ENCODE measurements at regions not wholly inside any gene's neighbourhood (a gene's known extent, or its start where the extent isn't known, plus 50 kb on each side); places are given as distances from the start of the nearest gene placed in this dataset.
"Not testable (repeated sequence)": the region's sequence is repeated elsewhere in the genome, so short reads cannot be mapped to it uniquely, and the experiment has no call there.

GRCh38 chr1:213750231-213751063, 237.3 kb upstream of the PROX1 start:
- FAIRE-seq (no peak), DNase-seq (ENCODE audit: insufficient read length, low spot score) (no peak)

DNA sequence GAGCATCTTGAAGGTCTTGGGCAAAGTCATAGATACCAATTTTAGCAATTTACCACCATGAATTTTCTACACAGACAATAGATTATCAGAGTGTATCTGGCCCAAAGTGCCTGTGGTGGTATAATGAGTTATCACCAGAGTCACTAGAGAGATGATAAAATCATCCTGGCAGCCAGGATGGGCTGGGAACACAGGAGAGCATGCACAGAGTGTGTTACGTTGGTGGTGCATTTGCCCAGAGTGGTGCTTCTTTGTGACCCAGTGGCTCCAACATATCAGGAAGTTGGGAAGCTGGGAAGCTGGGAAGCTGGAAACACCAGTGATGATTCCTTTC, 236.7 kb upstream of the PROX1 start:
- FAIRE-seq, result no peak
- no peak for DNase-seq (ENCODE audit: insufficient read length, low spot score)

DNA sequence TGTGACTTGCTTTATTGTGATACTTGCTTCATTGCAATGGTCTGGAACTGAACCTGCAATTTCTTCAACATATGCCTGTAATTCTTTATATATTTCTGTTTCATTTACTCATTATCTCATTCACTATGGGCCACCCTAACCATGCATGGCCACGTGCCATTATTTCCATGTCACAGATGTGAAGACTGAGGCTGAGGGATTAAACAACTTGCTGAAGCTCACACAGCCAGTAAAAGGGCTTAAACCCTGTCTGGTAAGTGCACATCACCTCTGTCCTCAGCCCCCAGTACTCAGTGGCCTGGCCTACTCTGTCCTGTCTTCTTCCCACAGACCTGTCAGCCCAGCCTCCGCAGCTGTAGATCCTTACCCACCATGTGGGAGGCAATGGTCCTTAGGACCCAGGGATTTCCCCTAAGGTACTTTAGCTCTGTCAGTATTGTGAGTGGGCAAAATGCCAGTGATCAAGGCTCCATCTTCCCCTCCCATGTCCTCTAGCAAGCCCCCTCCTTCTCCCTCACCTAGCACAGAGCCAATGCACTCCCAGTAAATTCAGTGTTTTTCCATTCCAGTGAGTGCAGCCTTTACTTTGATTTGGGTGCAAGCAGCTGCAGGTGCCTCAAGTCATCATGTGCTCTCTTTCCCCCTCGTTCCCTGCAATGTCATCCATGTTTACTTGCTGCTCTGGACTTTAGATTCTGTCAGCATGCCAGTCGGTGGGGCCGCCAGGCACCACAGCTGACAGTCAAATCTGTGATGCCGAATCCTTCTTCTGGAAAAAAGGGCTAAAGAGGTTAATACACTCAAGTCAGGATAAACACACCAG, 228.2 kb upstream of the PROX1 start:
- FAIRE-seq (no peak), DNase-seq (ENCODE audit: insufficient read length, low spot score) (no peak)

DNA sequence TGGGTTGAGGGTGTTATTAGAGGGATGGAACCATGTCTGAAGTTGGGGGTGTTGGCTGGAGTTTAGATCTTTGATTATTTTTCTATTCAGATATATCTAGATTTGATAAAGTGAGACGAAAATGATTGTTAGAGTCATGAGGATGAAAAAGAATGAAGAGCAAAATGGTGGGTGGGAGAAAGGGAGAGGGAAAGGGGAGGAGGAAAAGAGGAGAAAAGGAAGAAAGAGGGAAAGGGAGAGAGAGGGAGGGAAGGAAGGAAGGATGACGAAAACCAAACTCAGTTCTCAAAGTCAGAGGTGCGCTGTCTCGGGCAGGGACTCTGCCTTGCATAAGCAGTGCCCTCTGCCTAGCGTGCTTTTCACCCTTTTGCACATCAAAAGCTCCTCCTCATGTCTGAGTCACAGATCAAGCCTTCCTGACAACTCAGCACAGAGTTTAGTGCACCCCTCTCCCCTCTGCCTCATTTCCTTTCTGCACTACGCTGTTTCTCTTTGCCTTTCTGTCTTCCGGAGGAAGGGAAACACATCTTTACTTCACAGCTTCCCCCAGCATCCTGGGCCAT, 225.8 kb upstream of the PROX1 start:
- no peak for FAIRE-seq

DNA sequence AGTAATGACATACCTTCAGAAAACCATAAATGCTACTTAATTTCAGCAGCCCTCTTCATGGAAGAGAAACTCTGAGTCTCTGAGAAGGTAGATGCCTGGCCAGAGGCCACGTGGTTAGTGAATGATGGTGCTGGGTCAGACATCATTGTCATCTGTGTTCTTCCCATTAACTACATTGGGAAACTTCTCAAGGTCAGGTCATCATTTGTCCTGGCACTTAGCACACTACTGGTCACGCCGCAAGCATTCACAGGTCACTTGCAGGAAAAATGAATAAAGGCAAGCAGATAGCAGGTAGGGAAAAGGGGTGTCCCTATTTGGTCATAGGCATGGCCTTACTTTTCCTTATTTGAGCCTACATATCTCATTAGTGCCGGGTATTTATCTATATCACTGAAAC, 220.1 kb upstream of the PROX1 start:
- DNase-seq (ENCODE audit: insufficient read length, low spot score) (no peak), FAIRE-seq (no peak)

More for the DNA sequence above, 225.8 kb upstream of the PROX1 start:
- DNase-seq (ENCODE audit: insufficient read length, low spot score), result no peak

DNA sequence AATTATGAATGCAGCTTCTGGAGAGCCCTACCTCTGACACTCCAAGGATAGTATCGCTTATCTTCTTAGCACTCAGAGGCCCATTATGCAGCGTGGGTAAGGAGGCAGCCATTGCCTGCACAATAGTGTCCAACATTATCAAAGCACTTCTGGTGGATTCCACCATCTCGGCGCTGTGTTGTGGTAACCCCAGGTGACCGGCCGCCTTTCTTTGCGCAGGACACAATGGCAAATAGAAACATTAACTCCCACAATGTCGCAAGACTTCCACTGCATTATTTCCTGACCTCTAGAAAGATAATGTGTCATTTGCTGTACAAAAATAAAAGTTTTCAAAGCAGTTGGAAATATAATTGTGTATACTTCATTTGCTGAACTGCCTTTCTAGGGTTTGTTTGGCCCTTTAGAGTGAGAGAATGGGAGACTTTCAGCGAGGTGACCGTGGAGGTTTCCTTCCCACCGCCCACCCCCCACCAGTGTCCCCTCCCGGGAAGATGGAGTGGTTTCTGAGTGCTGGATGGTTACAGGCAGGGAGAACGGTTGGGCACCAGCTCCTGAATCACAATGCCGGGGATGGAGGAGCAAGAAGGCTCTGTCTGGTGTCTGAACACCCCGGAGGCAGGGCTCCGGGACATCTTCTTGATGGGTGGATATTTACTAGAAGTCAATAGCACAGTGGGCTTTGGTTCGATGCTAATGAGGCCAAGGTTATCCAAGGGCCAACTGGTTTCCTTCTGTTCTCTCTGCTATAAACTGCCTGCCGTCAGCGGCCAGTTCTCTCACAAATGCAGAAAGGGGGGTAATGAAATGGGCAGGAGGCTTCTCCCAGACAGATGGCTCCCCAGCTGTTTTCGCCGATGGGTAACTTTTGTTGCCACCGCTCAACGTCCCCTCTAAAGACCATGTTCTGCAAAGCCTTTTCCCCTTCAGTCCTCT, 215.4 kb upstream of the PROX1 start:
- DNase-seq (ENCODE audit: insufficient read length, low spot score) (no peak), FAIRE-seq (no peak)

- no peak for FAIRE-seq
- no peak for DNase-seq (ENCODE audit: insufficient read length, low spot score)
Observed at GRCh38 chr1:213773975-213774374, 213.8 kb upstream of the PROX1 start.

DNA sequence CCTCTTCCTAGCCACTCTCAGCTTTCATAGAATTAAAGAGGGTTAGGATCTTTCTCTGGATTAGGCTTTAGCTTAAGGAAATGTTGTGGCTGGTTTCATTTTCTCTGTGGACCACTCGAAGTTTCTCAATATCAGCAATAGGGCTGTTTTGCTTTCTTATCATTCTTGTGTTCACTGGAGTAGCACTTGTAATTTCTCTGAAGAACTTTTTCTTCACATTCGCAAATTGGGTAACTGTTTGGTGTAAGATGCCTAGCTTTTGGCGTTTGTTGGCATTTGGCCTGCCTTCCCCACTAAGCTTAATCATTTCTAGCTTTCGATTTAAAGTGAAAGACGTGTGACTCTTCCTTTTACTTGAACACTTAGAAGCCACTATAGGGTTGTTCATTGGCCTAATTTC, 210.8 kb upstream of the PROX1 start:
- FAIRE-seq (no peak), DNase-seq (ENCODE audit: insufficient read length, low spot score) (no peak)

- no peak for FAIRE-seq
- no peak for DNase-seq (ENCODE audit: insufficient read length, low spot score)
Observed at GRCh38 chr1:213779228-213779627, 208.5 kb upstream of the PROX1 start.

- no peak for FAIRE-seq
- DNase-seq (ENCODE audit: insufficient read length, low spot score), result no peak
Observed at GRCh38 chr1:213782941-213783672, 204.7 kb upstream of the PROX1 start.

DNA sequence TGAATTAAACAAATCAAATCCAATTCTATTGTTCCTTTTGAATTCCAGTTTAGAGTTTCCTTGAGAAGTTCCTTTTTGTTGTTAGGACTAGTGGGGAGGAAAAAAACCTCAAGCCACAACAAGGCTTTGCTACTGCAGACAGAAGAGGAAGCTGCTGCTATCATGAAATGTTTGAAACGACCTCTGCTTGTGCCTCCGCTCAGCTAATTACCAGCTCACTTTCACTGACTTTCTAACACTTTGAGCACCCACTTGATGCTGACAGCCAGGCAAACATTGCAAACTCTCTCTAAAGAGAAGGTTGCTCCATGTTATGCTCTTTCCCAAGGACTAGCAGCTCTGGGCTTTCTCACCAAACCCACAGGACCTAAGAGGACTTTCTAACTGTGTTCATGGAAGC, 203.9 kb upstream of the PROX1 start:
- DNase-seq (ENCODE audit: insufficient read length, low spot score) (no peak), FAIRE-seq (no peak)

DNA sequence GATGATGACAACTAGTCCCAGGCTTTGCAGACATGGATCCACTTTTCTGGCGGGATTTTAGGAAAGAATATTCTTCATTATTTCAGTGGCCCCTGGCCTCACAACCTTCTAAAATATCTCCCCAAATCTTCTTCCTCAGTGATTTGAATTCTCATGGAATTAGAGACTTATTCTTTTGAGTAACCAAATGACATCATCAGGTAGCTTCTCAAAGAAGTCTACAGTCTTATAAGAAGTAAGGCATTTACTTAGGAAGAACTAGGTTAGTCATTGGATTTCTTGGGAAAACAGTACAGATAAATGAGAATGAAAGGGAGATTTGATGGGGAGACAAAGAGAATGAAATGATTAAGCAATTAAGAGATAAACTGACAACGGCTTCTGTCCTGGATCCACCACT, 201.1 kb upstream of the PROX1 start:
- no peak for FAIRE-seq
- no peak for DNase-seq (ENCODE audit: insufficient read length, low spot score)

DNA sequence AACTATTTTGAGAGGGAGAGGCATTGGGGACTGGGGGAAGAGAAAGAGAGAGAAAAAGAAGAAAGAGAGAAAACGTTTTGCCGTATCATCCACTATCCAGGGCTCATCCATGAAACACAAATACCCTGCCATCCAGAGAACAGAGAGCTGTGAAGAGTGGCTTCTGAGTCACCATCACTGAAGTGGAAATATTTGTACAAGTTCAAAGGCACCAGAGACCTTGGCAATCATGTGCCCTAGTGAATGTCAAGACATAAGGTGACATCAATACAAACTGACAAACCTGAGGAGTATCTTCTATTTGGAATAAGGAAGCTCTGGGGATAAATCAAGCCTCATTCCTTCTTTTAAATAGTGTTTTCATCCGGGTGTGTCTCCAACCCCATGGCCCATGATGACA, 197.2 kb upstream of the PROX1 start:
- DNase-seq (ENCODE audit: insufficient read length, low spot score) (no peak), FAIRE-seq (no peak)

DNA sequence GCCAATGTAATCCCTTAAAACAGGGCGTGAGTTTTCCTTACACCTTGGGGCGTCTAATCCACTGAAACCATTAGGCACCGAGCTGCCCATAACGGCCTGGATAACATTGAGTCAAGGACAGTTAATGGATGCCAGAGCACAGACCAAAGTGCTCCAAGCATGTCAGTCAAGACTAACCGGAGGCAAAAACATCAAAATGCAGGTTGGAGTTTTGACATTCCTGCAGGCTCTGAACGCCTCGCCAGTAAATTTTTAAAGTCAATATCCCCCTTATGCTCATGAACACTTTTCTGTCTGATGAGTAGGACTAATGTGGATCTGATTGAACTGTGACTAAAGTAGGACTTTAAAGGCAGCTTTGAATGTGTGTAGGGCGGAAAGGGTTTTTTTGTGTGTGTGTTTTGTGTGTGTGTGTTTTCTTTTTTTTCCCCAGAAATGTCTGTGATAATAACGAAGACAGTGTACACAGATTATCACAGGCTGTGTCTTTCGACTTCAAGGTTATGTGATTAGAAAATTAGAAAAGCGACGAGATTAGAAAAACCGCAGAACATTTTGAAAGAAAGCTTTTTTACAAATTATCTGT, 194.2 kb upstream of the PROX1 start:
- DNase-seq (ENCODE audit: insufficient read length, low spot score), result no peak
- no peak for FAIRE-seq

GRCh38 chr1:213796525-213796924, 191.2 kb upstream of the PROX1 start:
- FAIRE-seq (no peak), DNase-seq (ENCODE audit: insufficient read length, low spot score) (no peak)

GRCh38 chr1:213808288-213808687, 179.5 kb upstream of the PROX1 start:
- DNase-seq (ENCODE audit: insufficient read length, low spot score); FAIRE-seq: not testable (repeated sequence)

- no peak for FAIRE-seq
Observed at GRCh38 chr1:213817156-213817555, 170.6 kb upstream of the PROX1 start.

DNA sequence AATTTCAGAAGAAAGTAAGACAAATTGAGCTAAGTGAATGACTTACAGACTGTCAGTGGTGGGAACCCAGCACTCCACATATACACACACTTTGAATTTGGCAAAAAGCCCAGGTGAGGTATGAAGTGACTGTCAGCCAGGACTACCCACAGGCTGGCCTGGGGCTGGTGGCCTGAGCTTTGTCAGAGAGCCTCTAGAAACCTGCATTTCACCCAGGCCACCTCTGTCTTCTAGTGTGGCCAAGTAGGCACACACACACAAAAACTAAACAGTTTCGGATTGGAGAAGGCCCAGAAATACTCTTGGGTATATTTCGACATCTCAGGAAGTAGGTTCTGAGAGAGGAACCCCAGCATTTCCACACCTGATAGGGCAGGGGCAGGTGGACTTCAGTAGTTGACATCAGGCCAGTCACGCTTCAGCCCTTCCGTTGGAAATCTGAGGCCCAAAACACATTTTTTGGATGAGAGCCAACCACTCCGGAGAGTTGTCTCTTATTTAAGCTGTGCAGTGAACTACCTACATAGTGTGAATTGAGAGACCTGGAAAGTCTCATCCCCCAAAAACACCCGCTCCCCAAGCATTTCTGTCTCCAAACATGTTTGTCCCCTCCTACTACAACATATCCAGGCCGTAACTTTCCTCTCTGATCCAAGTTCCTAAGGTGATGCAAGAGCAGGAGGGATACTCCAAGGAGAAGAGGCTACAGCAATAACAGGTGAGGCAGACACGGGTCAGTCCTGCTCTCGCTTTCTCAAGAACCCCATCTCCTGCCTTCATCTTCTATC, 167.2 kb upstream of the PROX1 start:
- FAIRE-seq (no peak), DNase-seq (ENCODE audit: insufficient read length, low spot score) (no peak)

More at GRCh38 chr1:213817156-213817555, 170.6 kb upstream of the PROX1 start:
- no peak for DNase-seq (ENCODE audit: insufficient read length, low spot score)

Measured in HTR-8/SVneo (cell line).